ENCODE measurements at regions not wholly inside any gene's neighbourhood (a gene's known extent, or its start where the extent isn't known, plus 50 kb on each side); places are given as distances from the start of the nearest gene placed in this dataset.

GRCh38 chr2:199696048-199696447, 154.9 kb downstream of the FTCDNL1 start:
- no peaks in the 10 kb centered on the region for H3K4me1 ChIP-seq
- DNase-seq: no peak

GRCh38 chr2:199693861-199694260, 157.1 kb downstream of the FTCDNL1 start:
- WGBS, 2 donors: 91 to 93% methylated on average over 1 of the region's 1 CpG
- intact Hi-C loops (cut with DNase I): no loop called here
- no peak overlapping the region for H3K27ac ChIP-seq

More at GRCh38 chr2:199696048-199696447, 154.9 kb downstream of the FTCDNL1 start:
- H3K27ac ChIP-seq: no peak overlapping the region
- no peak overlapping the region for H3K4me3 ChIP-seq
- H3K9me3 ChIP-seq: no peaks in the 10 kb centered on the region
- 89 to 98% methylated on average over 5 of the region's 6 CpGs for WGBS, 2 donors
- intact Hi-C loops (cut with DNase I): no loop called here
- no peaks in the 10 kb centered on the region for H3K36me3 ChIP-seq
- no peaks in the 10 kb centered on the region for H3K27me3 ChIP-seq
- TF ChIP-seq POLR2A (IDR thresholded peaks at IDR 0.05): no peak
- no peak for TF ChIP-seq CTCF (IDR thresholded peaks at IDR 0.05)

GRCh38 chr2:199692489-199692888, 158.5 kb downstream of the FTCDNL1 start:
- H3K4me1 ChIP-seq: no peaks in the 10 kb centered on the region
- no peaks in the 10 kb centered on the region for H3K36me3 ChIP-seq
- no peak overlapping the region for H3K27ac ChIP-seq
- 72 to 73% methylated on average over 3 of the region's 3 CpGs for WGBS, 2 donors
- no peaks in the 10 kb centered on the region for H3K27me3 ChIP-seq
- no peak for TF ChIP-seq POLR2A (IDR thresholded peaks at IDR 0.05)
- TF ChIP-seq CTCF (IDR thresholded peaks at IDR 0.05): no peak
- H3K9me3 ChIP-seq: no peaks in the 10 kb centered on the region
- intact Hi-C loops (cut with DNase I): no loop called here
- no peak for DNase-seq
- H3K4me3 ChIP-seq: no peak overlapping the region

More at GRCh38 chr2:199693861-199694260, 157.1 kb downstream of the FTCDNL1 start:
- no peak for DNase-seq
- Histone ChIP-seq H3K9me3 (no peaks in the 10 kb centered on the region), H3K4me3 (no peak overlapping the region), H3K4me1 (no peaks in the 10 kb centered on the region), H3K36me3 (no peaks in the 10 kb centered on the region), H3K27me3 (no peaks in the 10 kb centered on the region)
- no peak for TF ChIP-seq POLR2A (IDR thresholded peaks at IDR 0.05)
- no peak for TF ChIP-seq CTCF (IDR thresholded peaks at IDR 0.05)

GRCh38 chr2:199690225-199690624, 160.8 kb downstream of the FTCDNL1 start:
- WGBS, 2 donors: 64% methylated on average over 2 to 3 of the region's 3 CpGs
- Histone ChIP-seq H3K27ac (no peak overlapping the region), H3K4me3 (no peak overlapping the region), H3K9me3 (no peaks in the 10 kb centered on the region), H3K27me3 (no peaks in the 10 kb centered on the region), H3K4me1 (no peaks in the 10 kb centered on the region), H3K36me3 (no peaks in the 10 kb centered on the region)
- intact Hi-C loops (cut with DNase I): no loop called here
- TF ChIP-seq POLR2A (IDR thresholded peaks at IDR 0.05) (no peak), CTCF (IDR thresholded peaks at IDR 0.05) (no peak)
- no peak for DNase-seq

- Histone ChIP-seq H3K4me1 (no peaks in the 10 kb centered on the region), H3K27me3 (no peaks in the 10 kb centered on the region), H3K9me3 (no peaks in the 10 kb centered on the region), H3K27ac (no peak overlapping the region), H3K4me3 (no peak overlapping the region), H3K36me3 (no peaks in the 10 kb centered on the region)
- intact Hi-C loops (cut with DNase I): no loop called here
- TF ChIP-seq CTCF (IDR thresholded peaks at IDR 0.05) (no peak), POLR2A (IDR thresholded peaks at IDR 0.05) (no peak)
- no peak for DNase-seq
Measured at GRCh38 chr2:199685669-199686068, 165.3 kb downstream of the FTCDNL1 start.

All from esophagus squamous epithelium (tissue), 5 donors.